SK-N-SH (cell line): ENCODE measurements at regions not wholly inside any gene's neighbourhood (a gene's known extent, or its start where the extent isn't known, plus 50 kb on each side); places are given as distances from the start of the nearest gene placed in this dataset.
"Not testable (repeated sequence)": the region's sequence is repeated elsewhere in the genome, so short reads cannot be mapped to it uniquely, and the experiment has no call there.

Experiments
- CTCF ChIA-PET: fragments of 300-600, 350-600 bp; formaldehyde crosslinking; extraction: SDS; loops from one replicate; lab custom pipeline; 2021; lab: Yijun Ruan, JAX
- POLR2A ChIA-PET: fragments of 350-600 bp; sonication (Branson Sonifier 250); formaldehyde crosslinking; extraction: SDS; loops from one replicate; lab custom pipeline; 2020; ENCODE audit warnings: antibody characterized with exemption, inconsistent platforms; lab: Yijun Ruan, JAX
- DNase-seq: peaks from one replicate; pipeline ENCODE4 v3.0.0; 2012
- H2AFZ ChIP-seq: fragments of 200-600 bp; sonication (generic); 2 replicates; pipeline ENCODE4 v1.8.1; 2016; ENCODE audit warnings: antibody characterized with exemption, mild to moderate bottlenecking, low read depth
- H3F3A ChIP-seq: fragments of 200-600 bp; sonication (generic); replicated peaks from 2 replicates; pipeline ENCODE3; 2016; ENCODE audit warnings: antibody characterized with exemption, mild to moderate bottlenecking; ENCODE audit not compliant: insufficient read depth
- H3K27ac ChIP-seq, 2 experiments: fragments of 200-500 bp in 1 of 2; fragments of 200-600 bp in 1 of 2; sonication (Bioruptor generic) in 1 of 2; sonication (generic), shearing (Covaris generic) in 1 of 2; 2 replicates each; pipeline versions ENCODE4 v1.5.1 to v1.6.1; 2014 to 2016; ENCODE audit warnings: low read depth in 2 of 2, inconsistent platforms in 1 of 2, low read length in 1 of 2, mild to moderate bottlenecking in 1 of 2, mixed read lengths in 1 of 2
- H3K27me3 ChIP-seq: fragments of 200-600 bp; sonication (generic), shearing (Covaris generic); 2 replicates; pipeline ENCODE4 v1.6.1; 2016; ENCODE audit warnings: mixed run types; ENCODE audit not compliant: insufficient read depth
- H3K36me3 ChIP-seq, 2 experiments: fragments of 200-500 bp in 1 of 2; fragments of 200-600 bp in 1 of 2; sonication (Bioruptor generic) in 1 of 2; sonication (generic) in 1 of 2; replicated peaks in 1 of 2; 2 replicates each; pipeline versions ENCODE3 to v1.5.1; 2014 to 2016; ENCODE audit warnings: low read length in 1 of 2, mild to moderate bottlenecking in 1 of 2; ENCODE audit not compliant: insufficient read depth in 2 of 2, control insufficient read depth in 1 of 2
- H3K4me1 ChIP-seq, 2 experiments: fragments of 200-500 bp in 1 of 2; fragments of 200-600 bp in 1 of 2; sonication (Bioruptor generic) in 1 of 2; sonication (generic), shearing (Covaris generic) in 1 of 2; 2 replicates each; pipeline versions ENCODE4 v1.5.1 to v1.6.1; 2014 to 2016; ENCODE audit warnings: low read depth in 1 of 2, low read length in 1 of 2, mixed run types in 1 of 2; ENCODE audit not compliant: insufficient read depth in 2 of 2, control insufficient read depth in 1 of 2
- H3K4me2 ChIP-seq: fragments of 200-600 bp; sonication (generic), shearing (Covaris generic); 2 replicates; pipeline ENCODE4 v1.6.1; 2017; ENCODE audit warnings: mixed run types
- H3K4me3 ChIP-seq, 2 experiments: fragments of 200-500 bp in 1 of 2; fragments of 200-600 bp in 1 of 2; sonication (Bioruptor generic) in 1 of 2; sonication (generic), shearing (Covaris generic) in 1 of 2; 2 replicates each; pipeline versions ENCODE4 v1.5.1 to v1.8.1; 2014 to 2016; ENCODE audit warnings: low read depth in 2 of 2, inconsistent platforms in 1 of 2, low read length in 1 of 2, mild to moderate bottlenecking in 1 of 2, mixed read lengths in 1 of 2, moderate library complexity in 1 of 2
- H3K79me2 ChIP-seq: fragments of 200-600 bp; sonication (generic); 2 replicates; pipeline ENCODE4 v1.8.1; 2017; ENCODE audit warnings: mild to moderate bottlenecking; ENCODE audit not compliant: insufficient read depth
- H3K9ac ChIP-seq: fragments of 200-600 bp; sonication (generic); 2 replicates; pipeline ENCODE4 v1.6.1; 2017; ENCODE audit warnings: mixed run types
- H3K9me2 ChIP-seq: fragments of 200-600 bp; sonication (generic); 2 replicates; pipeline ENCODE4 v1.6.1; 2017; ENCODE audit warnings: mixed run types
- H3K9me3 ChIP-seq: fragments of 200-600 bp; sonication (generic); 2 replicates; pipeline ENCODE4 v1.6.1; 2017; ENCODE audit warnings: mixed run types, mild to moderate bottlenecking, moderate library complexity
- H4K20me1 ChIP-seq: fragments of 200-600 bp; sonication (generic); 2 replicates; pipeline ENCODE4 v1.6.1; 2017; ENCODE audit warnings: mild to moderate bottlenecking, mixed run types; ENCODE audit not compliant: insufficient read depth
- WGBS: methylation state at CpG from one replicate; pipeline ENCODE4 v1.1.6; 2017; ENCODE audit warnings: low lambda C conversion rate; 5-methylcytosine and 5-hydroxymethylcytosine counted together

- H3F3A ChIP-seq, H3K4me1 ChIP-seq, H3K36me3 ChIP-seq, H3K4me2 ChIP-seq, H3K9me3 ChIP-seq, H3K79me2 ChIP-seq, DNase-seq, H4K20me1 ChIP-seq, CTCF ChIA-PET, H3K27ac ChIP-seq, H3K27me3 ChIP-seq, H3K4me3 ChIP-seq, POLR2A ChIA-PET, H2AFZ ChIP-seq, H3K9me2 ChIP-seq, H3K9ac ChIP-seq: not testable (repeated sequence)
- WGBS = 10% methylated on average over 4 of the region's 6 CpGs
Observed at GRCh38 chr18:14265637-14266410, 133.6 kb upstream of the ZNF519 start.

DNA sequence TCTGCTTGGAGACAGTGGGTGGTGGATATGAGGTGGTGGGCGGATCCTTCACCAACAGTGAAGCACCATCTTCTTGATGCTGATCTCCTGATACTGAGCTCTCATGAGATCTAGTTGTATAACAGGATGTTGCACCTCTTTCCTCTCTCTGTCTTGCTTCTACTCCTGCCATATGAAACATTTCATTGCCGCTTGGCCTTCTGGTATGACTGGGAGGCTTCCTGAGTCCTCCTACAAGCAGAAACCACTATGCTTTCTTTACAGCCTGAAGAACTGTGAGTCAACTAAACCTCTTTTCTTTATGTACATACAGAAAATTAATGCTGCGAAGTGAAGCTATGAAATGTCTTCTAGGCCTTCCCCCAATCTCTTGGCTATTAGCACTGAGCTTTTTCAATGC is 130.6 kb upstream of the ZNF519 start:
- H3K4me3 ChIP-seq, POLR2A ChIA-PET, DNase-seq, H3K36me3 ChIP-seq, H3K79me2 ChIP-seq, H3K9me3 ChIP-seq, H3K27me3 ChIP-seq, H2AFZ ChIP-seq, H3K4me2 ChIP-seq, H3K4me1 ChIP-seq, H3K9ac ChIP-seq, CTCF ChIA-PET, H3K27ac ChIP-seq, H4K20me1 ChIP-seq, H3F3A ChIP-seq, H3K9me2 ChIP-seq: not testable (repeated sequence)
- 10% methylated on average over 3 of the region's 3 CpGs for WGBS

DNA sequence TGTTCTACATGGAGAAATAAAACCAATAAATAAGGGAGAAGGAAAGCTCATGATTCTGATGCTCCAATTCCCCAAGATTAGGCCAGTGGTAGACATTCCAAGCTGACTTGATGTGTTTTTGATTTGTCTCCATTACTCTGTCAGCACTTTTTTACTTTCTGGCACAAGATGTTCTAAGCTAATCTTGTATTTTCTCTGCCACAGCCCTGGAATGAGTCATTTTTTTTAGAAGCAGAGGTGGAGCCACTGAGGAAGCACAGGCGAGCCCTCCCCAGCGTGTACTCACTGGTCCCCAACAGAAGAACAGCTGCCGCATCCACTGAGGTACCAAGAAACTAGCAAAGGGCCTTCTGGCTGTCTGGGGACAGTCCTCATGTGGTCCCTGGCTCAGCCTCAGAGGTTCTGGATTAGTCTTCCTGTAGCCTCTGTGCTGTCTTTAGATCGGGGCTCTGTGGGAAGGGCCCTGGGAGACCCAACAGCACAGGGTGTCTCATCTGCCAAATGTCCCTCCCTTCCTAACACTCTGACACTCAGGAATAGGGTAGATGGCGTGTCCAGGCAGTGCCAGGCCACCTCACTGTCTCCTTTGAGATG is 117.9 kb upstream of the ZNF519 start:
- H3K27ac ChIP-seq, H3K27me3 ChIP-seq, H4K20me1 ChIP-seq, H3K4me1 ChIP-seq, H3F3A ChIP-seq, H3K79me2 ChIP-seq, H3K4me3 ChIP-seq, POLR2A ChIA-PET, H3K9me2 ChIP-seq, H3K4me2 ChIP-seq, DNase-seq, H3K9me3 ChIP-seq, H3K9ac ChIP-seq, H3K36me3 ChIP-seq, H2AFZ ChIP-seq, CTCF ChIA-PET: not testable (repeated sequence)
- 21% methylated on average over 3 of the region's 5 CpGs for WGBS

DNA sequence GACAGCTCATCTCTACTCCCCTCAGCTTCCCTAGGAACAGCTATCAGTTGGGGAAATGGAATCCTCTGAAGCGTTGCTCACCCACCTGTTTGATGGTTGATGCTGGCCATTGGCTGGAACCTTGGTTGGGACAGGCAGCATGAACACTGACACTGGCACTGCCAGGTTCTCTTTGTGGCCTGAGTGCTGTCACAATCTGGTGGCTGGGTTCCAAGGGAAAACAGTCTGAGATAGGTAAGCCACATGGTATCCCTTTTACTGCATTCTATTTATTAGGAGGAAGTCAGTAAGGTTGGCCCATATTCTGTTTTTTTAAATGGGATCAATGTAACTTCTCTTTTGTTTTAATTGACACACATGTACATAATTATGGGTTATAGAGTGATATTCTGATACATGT is 107.0 kb upstream of the ZNF519 start:
- H3K9ac ChIP-seq, H3K4me2 ChIP-seq, H3K36me3 ChIP-seq, H4K20me1 ChIP-seq, H3K27ac ChIP-seq, DNase-seq, H2AFZ ChIP-seq, H3K79me2 ChIP-seq, H3K9me3 ChIP-seq, CTCF ChIA-PET, POLR2A ChIA-PET, H3K4me1 ChIP-seq, H3K27me3 ChIP-seq, H3K9me2 ChIP-seq, H3K4me3 ChIP-seq, H3F3A ChIP-seq: not testable (repeated sequence)
- 17% methylated on average over 1 of the region's 1 CpG for WGBS

- H3K4me3 ChIP-seq, H3K79me2 ChIP-seq, H3K9me3 ChIP-seq, H4K20me1 ChIP-seq, H3F3A ChIP-seq, CTCF ChIA-PET, DNase-seq, H3K9ac ChIP-seq, H3K4me2 ChIP-seq, H3K9me2 ChIP-seq, H3K4me1 ChIP-seq, POLR2A ChIA-PET, H3K27me3 ChIP-seq, H2AFZ ChIP-seq, H3K36me3 ChIP-seq, H3K27ac ChIP-seq: not testable (repeated sequence)
- 20% methylated on average over 2 of the region's 3 CpGs for WGBS
Observed at GRCh38 chr18:14236356-14237048, 104.3 kb upstream of the ZNF519 start.

DNA sequence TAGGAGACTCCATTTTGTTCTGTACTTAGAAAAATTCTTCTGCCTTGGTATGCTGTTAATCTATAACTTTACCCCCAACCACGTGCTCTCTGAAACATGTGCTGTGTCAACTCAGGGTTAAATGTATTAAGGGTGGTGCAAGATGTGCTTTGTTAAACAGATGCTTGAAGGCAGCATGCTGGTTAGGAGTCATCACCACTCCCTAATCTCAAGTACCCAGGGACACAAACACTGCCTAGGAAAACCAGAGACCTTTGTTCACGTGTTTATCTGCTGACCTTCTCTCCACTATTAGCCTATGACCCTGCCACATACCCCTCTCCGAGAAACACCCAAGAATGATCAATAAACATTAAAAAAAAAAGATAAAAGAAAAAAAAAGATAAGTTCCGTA is 93.0 kb upstream of the ZNF519 start:
- H3K4me3 ChIP-seq, H3K27me3 ChIP-seq, H3K4me2 ChIP-seq, H3F3A ChIP-seq, CTCF ChIA-PET, H4K20me1 ChIP-seq, H3K9ac ChIP-seq, POLR2A ChIA-PET, H3K79me2 ChIP-seq, H3K9me2 ChIP-seq, DNase-seq, H3K27ac ChIP-seq, H3K36me3 ChIP-seq, H2AFZ ChIP-seq, H3K4me1 ChIP-seq, H3K9me3 ChIP-seq: not testable (repeated sequence)
- 25% methylated on average over 4 of the region's 4 CpGs for WGBS
